Keratinocyte (primary cell): ENCODE measurements at regions not wholly inside any gene's neighbourhood (a gene's known extent, or its start where the extent isn't known, plus 50 kb on each side); places are given as distances from the start of the nearest gene placed in this dataset.
"Not testable (repeated sequence)": the region's sequence is repeated elsewhere in the genome, so short reads cannot be mapped to it uniquely, and the experiment has no call there.

Experiments
- DNase-seq: peaks from one replicate; pipeline ENCODE4 v3.0.0-alpha.2; 2011; ENCODE audit warnings: low read depth, missing footprints, low spot score
- FAIRE-seq: peaks from 2 replicates; lab custom pipeline; 2011; peaks lifted over from hg19 to GRCh38; lab: Jason Lieb, UNC
- H2AFZ ChIP-seq: 2 replicates; pipeline ENCODE4 v1.6.0; 2012; ENCODE audit warnings: low read length, control low read depth, inconsistent platforms; ENCODE audit not compliant: control insufficient read depth
- H3K27ac ChIP-seq: 2 replicates; pipeline ENCODE4 v1.5.1; 2011; ENCODE audit warnings: low read length; ENCODE audit not compliant: control insufficient read depth, insufficient read depth
- H3K27me3 ChIP-seq: 3 replicates; pipeline ENCODE4 v1.6.0; 2011; ENCODE audit warnings: low read length; ENCODE audit not compliant: control insufficient read depth, insufficient read depth; ENCODE audit errors: extremely low read depth
- H3K36me3 ChIP-seq, 2 experiments: 2 replicates in 1 of 2; 3 replicates in 1 of 2; pipeline ENCODE4 v1.5.1; 2011; ENCODE audit warnings: low read length in 2 of 2, mild to moderate bottlenecking in 1 of 2; ENCODE audit not compliant: control insufficient read depth in 2 of 2, insufficient read depth in 2 of 2; ENCODE audit errors: extremely low read depth in 1 of 2
- H3K4me1 ChIP-seq: 3 replicates; pipeline ENCODE4 v1.5.1; 2011; ENCODE audit warnings: low read length; ENCODE audit not compliant: control insufficient read depth, insufficient read depth; ENCODE audit errors: extremely low read depth
- H3K4me2 ChIP-seq: 3 replicates; pipeline ENCODE4 v1.6.0; 2011; ENCODE audit warnings: low read depth, low read length; ENCODE audit not compliant: control insufficient read depth, insufficient read depth; ENCODE audit errors: extremely low read depth
- H3K4me3 ChIP-seq, 3 experiments: fragments of 200-600 bp in 1 of 3; sonication (generic) in 1 of 3; 2 replicates in 2 of 3; 3 replicates in 1 of 3; pipeline ENCODE4 v1.5.1; 2011 to 2016; ENCODE audit warnings: low read length in 3 of 3, mild to moderate bottlenecking in 3 of 3, control low read depth in 2 of 3, inconsistent platforms in 1 of 3, low read depth in 1 of 3, mixed read lengths in 1 of 3, mixed run types in 1 of 3, moderate library complexity in 1 of 3; ENCODE audit not compliant: control insufficient read depth in 2 of 3, insufficient read depth in 2 of 3; ENCODE audit errors: extremely low read depth in 1 of 3
- H3K79me2 ChIP-seq: 2 replicates; pipeline ENCODE4 v1.6.0; 2012; ENCODE audit warnings: low read length; ENCODE audit not compliant: control insufficient read depth, insufficient read depth
- H3K9ac ChIP-seq: 3 replicates; pipeline ENCODE4 v1.6.0; 2011; ENCODE audit warnings: low read length; ENCODE audit not compliant: control insufficient read depth, insufficient read depth; ENCODE audit errors: extremely low read depth
- H3K9me1 ChIP-seq: 3 replicates; pipeline ENCODE4 v1.6.0; 2011; ENCODE audit warnings: low read length; ENCODE audit not compliant: control insufficient read depth, insufficient read depth; ENCODE audit errors: extremely low read depth
- H3K9me3 ChIP-seq: 2 replicates; pipeline ENCODE4 v1.5.1; 2012; ENCODE audit warnings: low read depth, low read length; ENCODE audit not compliant: control insufficient read depth
- H4K20me1 ChIP-seq: 3 replicates; pipeline ENCODE4 v1.6.0; 2011; ENCODE audit warnings: low read length; ENCODE audit not compliant: control insufficient read depth, insufficient read depth; ENCODE audit errors: extremely low read depth
- CTCF ChIP-seq, 3 experiments: IDR thresholded peaks in 1 of 3; conservative IDR thresholded peaks in 1 of 3; optimal IDR thresholded peaks in 1 of 3; 2 replicates in 2 of 3; 3 replicates in 1 of 3; pipeline versions ENCODE3 to v1.5.1; 2011; ENCODE audit warnings: low read length in 3 of 3, mild to moderate bottlenecking in 3 of 3, moderate library complexity in 2 of 3, control low read depth in 1 of 3, inconsistent platforms in 1 of 3; ENCODE audit not compliant: insufficient read depth in 2 of 3; ENCODE audit errors: extremely low read depth in 1 of 3
- EZH2 ChIP-seq: IDR thresholded peaks from one replicate; pipeline ENCODE4 v1.6.1; 2012; ENCODE audit warnings: inconsistent platforms, mild to moderate bottlenecking, low read length, moderate library complexity
- dilution Hi-C: fragments of 300-500 bp; cut with MboI; formaldehyde crosslinking; loops from one replicate; pipeline ENCODE4 v1.7.0; 2020; ENCODE audit warnings: low sequenced_read_pairs; ENCODE audit not compliant: extremely low pct_ligation_motif_present

DNA sequence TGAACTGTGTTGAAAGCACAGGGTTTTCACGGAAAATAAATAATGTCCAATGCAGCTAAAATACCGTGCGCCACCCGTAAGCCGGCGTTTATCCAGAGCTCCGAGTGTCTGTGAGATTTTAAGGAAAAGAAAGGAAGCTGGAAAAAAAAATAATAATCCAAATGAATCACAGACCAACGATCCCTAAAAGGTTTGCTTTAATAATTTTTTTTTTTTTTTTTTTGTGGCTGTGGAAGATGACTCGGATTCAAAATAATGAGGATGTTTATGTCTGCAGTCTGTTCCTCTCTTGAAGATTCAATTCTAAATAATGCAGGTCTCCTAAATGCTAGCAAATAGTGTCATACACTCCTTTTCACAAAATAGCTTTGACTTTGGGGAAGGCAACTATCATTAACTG lies 84.6 kb upstream of the PPP2R3B start:
- TF ChIP-seq CTCF (optimal IDR thresholded peaks at IDR 0.05 in 1 of 3, IDR thresholded peaks at IDR 0.05 in 1 of 3, conservative IDR thresholded peaks at IDR 0.05 in 1 of 3; ENCODE audit: extremely low read depth in 1 of 3, insufficient read depth in 2 of 3, low read length in 3 of 3): no peak
- no peak overlapping the region for H2AFZ ChIP-seq
- no peaks in the 10 kb centered on the region for H3K9me1 ChIP-seq
- no peaks in the 10 kb centered on the region for H3K27me3 ChIP-seq
- FAIRE-seq: no peak
- H3K9ac ChIP-seq: no peak overlapping the region
- no peaks in the 10 kb centered on the region for H4K20me1 ChIP-seq
- H3K79me2 ChIP-seq: no peaks in the 10 kb centered on the region
- no peak for DNase-seq
- dilution Hi-C loops: no loop called here
- H3K4me3 ChIP-seq: no peak overlapping the region
- H3K4me2 ChIP-seq: no peak overlapping the region
- H3K27ac ChIP-seq: no peak overlapping the region
- no peaks in the 10 kb centered on the region for H3K4me1 ChIP-seq
- peaks cover 14% of the 10 kb centered on the region for H3K9me3 ChIP-seq
- H3K36me3 ChIP-seq: no peaks in the 10 kb centered on the region

DNA sequence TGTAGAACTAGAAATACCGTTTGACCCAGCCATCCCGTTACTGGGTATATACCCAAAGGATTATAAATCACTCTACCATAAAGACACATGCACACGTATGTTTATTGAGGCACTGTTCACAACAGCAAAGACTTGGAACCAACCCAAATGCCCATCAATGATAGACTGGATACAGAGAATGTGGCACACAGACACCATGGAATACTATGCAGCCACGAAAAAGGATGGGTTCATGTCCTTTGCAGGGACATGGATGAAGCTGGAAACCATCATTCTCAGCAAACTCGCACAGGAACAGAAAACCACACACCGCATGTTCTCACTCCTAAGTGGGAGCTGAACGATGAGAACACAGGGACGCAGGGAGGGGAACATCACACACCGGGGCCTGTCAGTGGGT lies 85.6 kb upstream of the PPP2R3B start:
- H3K9ac ChIP-seq, H3K27me3 ChIP-seq, H4K20me1 ChIP-seq, H3K36me3 ChIP-seq, H2AFZ ChIP-seq, H3K9me1 ChIP-seq, H3K79me2 ChIP-seq, dilution Hi-C loops, H3K4me1 ChIP-seq, H3K4me2 ChIP-seq, H3K27ac ChIP-seq, H3K4me3 ChIP-seq, DNase-seq, FAIRE-seq: not testable (repeated sequence)
- peaks cover 15% of the 10 kb centered on the region for H3K9me3 ChIP-seq

DNA sequence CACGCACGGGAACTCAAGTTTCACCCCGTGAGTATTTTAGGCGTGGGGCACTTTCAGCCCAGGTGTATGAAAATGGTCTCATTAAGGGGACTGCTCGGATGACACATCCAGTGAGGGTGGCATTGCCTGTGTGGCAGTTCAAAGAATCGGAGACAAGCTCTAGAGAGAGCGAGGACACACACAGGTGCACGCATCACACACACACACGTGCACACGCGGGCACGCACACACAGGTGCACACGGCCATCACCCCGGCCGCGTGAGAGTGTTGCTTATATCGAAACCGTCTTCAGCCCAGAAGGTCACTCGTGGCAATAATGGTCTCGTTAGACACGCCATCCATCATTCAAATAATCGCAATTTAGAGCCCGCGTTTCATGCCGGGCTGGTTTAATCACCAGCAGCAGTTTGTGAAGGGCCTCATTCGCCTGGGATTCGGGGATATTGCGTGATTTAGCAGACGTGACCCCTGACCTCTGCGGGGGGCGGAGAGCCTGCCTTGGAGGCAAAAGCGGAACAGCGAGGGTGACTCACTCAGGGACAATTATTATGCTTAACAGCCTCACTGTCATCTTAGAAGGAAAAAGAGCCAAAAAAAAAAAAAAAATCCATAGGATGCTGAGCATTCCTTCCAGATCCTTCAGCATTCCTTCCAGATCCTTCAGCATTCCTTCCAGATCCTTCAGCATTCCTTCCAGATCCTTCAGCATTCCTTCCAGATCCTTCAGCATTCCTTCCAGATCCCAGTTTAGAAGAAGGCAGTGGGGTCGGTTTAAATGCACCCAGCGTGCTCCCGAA lies 89.4 kb upstream of the PPP2R3B start:
- H3K9me1 ChIP-seq: no peaks in the 10 kb centered on the region
- no peaks in the 10 kb centered on the region for H3K36me3 ChIP-seq
- H3K4me1 ChIP-seq: no peaks in the 10 kb centered on the region
- no peak overlapping the region for H3K4me3 ChIP-seq
- H3K9me3 ChIP-seq: peaks cover 16% of the 10 kb centered on the region
- H3K9ac ChIP-seq: no peak overlapping the region
- no peak overlapping the region for H3K27ac ChIP-seq
- H2AFZ ChIP-seq: no peak overlapping the region
- DNase-seq (no peak), FAIRE-seq (no peak)
- no peaks in the 10 kb centered on the region for H4K20me1 ChIP-seq
- TF ChIP-seq EZH2 (no peak), CTCF (optimal IDR thresholded peaks at IDR 0.05 in 1 of 3, IDR thresholded peaks at IDR 0.05 in 1 of 3, conservative IDR thresholded peaks at IDR 0.05 in 1 of 3; ENCODE audit: extremely low read depth in 1 of 3, insufficient read depth in 2 of 3, low read length in 3 of 3) (no peak)
- H3K79me2 ChIP-seq: no peaks in the 10 kb centered on the region
- dilution Hi-C loops: no loop called here
- H3K4me2 ChIP-seq: no peak overlapping the region
- no peaks in the 10 kb centered on the region for H3K27me3 ChIP-seq
